GM21576 (cell line): ENCODE measurements at regions not wholly inside any gene's neighbourhood (a gene's known extent, or its start where the extent isn't known, plus 50 kb on each side); places are given as distances from the start of the nearest gene placed in this dataset.

Source experiments
- ATAC-seq: cut with Tn5 transposase; IDR thresholded peaks from one replicate; pipeline ENCODE4 v1.9.1; 2021; ENCODE audit warnings: mild to moderate bottlenecking, moderate library complexity; ENCODE audit not compliant: unreplicated experiment

DNA sequence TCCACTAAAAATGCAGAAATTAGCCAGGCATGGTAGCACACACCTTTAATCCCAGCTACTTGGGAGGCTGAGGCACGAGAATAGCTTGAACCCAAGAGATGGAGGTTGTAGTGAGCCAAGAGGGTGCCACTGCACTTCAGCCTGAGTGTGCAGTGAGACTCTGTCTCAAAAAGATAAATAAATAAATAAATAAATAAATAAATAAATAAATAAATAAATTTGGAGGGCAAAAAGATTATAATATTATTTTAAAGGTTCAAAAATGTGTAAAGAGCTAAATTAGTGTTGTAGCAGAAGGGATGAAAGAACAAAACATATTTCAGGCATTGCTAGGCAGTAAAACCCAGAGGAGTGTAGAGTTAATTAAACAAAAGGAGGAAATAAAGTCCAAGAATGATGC, 1136.4 kb upstream of the CDH2 start:
- no peak for ATAC-seq

DNA sequence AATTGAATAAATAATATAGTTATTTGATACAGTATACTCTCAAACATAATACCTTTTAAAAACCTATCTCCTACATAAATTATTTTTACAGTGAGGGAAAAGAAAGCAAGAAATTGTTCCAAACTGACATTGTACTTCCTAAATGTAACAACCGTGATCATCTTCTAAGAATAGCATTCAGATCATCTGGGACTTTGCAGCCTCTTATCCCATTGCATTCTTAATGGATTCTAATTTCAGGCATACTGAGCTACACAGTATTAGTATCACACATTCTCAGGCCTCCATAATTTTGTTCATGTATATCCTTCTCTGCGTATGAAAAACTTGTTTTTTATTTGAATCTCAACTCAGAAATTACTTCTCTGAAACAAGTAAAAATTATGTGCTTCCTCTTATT, 1134.7 kb upstream of the CDH2 start:
- no peak for ATAC-seq

DNA sequence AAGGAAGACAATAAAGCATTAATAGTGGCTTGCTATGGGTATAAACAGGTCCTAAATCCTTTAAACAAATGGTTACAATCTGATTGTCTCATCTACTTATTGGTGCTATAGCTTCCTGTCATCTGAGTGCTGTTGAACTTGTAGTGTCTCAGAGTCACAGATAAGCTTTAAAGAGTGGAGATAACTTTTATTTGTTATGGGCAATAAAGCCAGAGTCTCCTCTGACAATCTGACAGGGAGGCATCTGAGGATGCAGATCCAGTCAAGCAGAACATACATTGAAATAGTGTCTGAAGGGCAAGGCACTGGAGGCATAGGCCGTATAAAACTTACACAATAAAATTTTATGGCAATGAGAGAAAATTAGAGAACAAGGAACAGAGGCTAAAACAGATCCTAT, 1132.4 kb upstream of the CDH2 start:
- no peak for ATAC-seq

DNA sequence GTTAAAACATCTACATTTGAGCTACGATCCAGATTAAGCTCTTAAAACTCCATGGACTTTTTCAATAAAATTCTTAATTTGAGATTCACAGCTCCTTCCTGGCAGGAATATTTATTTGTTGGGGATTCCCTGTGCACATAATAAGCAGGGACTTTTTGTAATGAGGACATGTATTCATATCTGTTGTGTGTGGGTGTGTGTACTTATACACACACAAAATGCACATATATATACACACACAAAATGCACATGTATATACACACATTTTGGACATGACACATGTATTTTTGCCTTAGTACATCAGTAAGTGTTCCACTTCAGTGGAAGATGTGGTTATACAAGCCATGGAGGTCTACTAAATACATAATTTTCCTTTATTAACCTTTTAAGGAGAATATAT, 1131.1 kb upstream of the CDH2 start:
- ATAC-seq: no peak

DNA sequence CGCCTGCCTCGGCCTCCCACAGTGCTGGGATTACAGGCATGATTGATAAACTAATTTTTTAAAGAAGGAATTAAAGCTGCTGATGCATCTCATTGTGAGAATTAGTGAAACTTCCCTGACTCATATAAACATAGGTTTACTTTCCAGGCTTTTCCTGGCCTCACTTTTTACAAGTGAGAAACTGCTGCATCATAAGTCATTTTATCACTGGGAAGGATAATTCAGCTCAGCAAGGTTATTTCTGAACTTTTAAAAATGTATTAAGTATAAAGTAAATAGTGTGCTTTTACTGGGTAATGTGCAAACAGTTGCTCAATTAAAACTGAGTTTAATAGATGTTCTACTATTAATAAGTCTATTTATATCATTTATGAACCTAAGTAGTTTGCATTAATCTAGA, 1130.3 kb upstream of the CDH2 start:
- ATAC-seq: no peak

DNA sequence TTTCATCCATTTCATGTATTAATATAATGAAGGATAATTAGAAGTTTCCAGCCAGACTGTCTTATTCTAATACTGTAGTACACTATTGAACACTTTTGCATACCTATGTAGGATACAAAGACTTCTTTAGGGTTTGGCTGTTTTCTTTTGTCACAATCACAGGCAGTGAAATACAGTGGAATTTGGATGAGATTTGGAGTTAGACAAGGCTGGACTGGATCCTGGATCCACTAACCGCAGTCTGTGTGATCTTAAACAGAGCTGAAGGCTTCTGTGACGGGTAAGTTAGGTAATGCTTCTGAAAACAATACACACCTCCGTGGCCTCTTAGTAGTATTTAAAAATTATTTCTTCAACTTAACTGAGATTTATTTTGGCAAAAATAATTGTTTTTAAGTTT, 1128.6 kb upstream of the CDH2 start:
- ATAC-seq: no peak

DNA sequence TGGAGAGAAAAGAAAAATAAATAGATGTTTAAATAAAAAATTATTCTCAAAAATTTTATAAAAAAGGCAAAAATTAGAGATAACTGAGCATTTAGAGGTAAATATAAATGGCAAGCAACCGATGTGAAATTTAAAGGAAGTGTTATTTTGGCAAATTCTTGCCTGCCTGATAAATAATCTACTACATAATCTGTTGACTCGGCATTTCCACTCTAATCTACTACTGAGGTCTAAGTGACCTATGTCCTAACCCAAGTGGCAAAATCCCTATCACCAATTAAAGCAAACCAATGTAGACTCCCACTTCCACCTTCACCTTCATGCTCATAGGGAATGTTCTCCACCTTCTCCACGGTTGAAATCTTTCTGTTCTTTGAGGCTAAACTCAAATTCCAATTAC, 1124.1 kb upstream of the CDH2 start:
- no peak for ATAC-seq

DNA sequence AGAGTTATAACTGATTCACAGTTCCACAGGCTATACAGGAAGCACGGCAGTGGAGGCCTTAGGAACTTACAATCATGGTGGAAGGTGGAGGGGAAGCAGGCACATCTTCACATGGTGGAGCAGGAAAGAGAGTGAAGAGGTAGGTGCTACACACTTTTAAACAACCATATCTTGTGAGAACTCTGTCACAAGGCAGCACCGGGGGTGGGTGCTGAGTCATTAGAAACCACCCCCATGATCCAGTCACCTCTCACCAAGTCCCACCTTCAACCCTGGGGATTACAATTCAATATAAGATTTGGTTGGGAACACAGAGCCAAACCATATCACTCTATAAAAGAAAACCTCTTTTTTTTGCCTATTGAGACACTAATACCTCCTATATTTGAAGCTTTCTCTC, 1108.5 kb upstream of the CDH2 start:
- ATAC-seq: no peak

DNA sequence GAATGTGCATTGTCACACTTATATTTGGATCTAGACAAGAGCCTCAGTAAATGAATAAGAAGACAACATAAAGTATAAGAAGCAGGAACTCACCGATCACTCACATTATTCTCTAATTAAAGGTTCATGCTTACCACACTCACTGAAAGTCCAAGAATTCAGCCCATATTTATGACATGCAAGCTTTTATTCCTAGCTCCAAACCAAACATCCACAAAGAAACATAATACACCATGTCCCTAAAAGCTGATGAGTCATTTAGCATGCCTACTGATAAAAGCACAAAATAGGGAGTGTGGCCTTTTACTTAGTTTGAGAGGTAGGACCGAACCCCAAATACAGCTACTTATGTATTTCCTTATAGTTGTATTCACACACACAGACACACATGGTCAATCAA, 1094.6 kb upstream of the CDH2 start:
- no peak for ATAC-seq

DNA sequence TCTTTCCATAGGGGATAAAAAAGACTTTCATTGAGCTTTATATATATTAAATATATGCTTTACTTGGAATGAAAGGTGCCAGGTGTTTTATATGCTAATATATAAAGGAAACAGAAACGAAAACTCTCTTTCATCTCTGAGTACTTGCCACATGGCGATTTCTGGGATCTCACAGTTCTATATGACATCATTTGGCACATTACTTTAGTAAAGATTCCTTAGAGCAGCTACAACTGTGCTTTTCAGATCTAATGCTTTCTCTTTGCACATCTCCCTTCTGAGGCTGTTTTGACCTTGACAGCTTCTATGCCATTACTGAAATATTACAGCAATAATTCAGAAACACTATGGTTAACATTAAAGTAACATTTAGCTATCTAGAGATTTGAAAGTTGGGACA, 1082.9 kb upstream of the CDH2 start:
- ATAC-seq: no peak

DNA sequence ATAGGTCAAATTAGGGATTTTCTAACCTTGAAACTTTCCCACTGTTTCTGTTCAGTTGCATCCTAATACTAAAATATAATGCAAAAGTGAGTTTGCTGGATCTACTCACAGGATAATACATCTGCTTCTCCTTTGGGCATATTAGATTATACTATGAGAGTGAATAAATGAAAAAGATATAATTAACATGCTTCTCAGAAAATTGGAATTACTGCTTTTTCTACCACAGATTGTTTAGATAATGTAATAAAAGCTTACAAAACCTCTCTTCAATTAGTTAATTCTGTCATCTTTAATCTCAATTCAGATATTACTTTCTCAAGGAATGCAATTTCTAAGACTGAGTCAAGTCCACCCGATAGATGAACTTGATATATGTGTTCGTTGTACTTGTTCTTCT, 1077.2 kb upstream of the CDH2 start:
- ATAC-seq: no peak

DNA sequence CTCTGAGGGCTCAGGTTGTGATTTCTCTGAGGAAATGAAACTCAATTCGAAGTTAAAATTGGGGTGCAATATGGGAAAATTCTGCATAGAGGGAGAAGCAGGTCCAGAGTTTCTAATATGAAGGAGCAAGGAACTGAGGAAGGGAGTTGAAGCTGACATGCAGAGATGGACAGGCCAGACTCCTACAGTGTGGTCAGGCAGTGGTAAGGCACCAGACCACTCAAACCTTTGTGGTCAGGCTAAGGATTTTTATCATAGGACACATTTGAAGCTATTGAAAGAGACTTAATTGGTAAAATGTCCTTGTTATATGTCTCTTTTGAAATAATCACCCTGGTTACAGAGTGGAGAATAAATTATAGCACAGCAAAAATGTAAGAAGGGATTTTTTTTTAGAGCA, 1074.8 kb upstream of the CDH2 start:
- ATAC-seq: no peak

DNA sequence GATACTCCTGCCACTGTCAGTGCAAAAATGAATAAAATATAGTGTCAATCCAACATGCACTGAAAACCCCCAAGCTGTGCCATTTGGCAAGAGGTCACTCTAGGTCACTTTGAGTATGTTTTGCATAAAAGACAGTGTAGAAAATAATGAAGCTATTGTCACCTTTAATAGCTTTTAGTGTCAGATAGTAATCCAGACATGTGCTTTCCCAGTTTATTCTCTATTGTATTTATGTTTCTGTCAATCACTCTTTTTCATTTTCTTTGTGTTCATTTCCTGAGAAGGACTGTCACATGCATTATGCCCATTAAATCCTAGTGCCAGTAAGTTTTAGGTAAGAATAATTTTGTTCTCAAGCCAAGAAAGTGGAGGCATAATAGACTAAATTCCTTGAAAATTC, 1073.9 kb upstream of the CDH2 start:
- no peak for ATAC-seq

DNA sequence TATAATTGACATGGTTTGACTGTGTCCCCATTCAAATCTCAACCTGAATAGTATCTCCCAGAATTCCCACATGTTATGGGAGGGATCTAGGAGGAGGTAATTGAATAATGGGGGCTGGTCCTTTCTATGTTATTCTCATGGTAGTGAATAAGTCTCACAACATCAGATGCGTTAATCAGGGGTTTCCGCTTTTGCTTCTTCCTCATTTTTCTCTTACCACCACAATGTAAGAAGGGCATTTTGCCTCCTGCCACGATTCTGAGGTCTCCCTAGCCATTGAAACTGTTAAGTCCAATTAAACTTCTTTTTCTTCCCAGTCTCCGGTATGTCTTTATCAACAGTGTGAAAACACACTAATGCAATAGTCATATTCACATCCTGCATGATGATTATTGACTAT, 1073.3 kb upstream of the CDH2 start:
- no peak for ATAC-seq

DNA sequence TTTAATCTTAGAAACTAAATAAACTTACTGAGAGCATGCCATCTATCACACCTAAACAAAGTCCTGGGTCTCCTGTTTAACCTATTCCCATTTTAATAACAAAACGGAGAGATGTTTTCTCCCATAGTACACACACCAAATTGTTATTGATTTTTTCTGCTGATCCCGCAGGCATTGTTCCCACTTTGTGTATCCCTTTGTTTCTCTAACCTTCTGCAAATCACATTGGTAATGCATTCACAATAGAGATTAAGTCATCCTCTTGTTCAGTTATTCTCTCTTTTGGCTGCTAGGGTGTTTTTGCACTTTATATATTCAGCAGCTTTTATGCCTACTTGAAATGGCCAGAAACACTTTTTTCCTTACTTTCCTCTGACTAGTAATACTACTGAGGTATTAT, 1071.9 kb upstream of the CDH2 start:
- no peak for ATAC-seq

DNA sequence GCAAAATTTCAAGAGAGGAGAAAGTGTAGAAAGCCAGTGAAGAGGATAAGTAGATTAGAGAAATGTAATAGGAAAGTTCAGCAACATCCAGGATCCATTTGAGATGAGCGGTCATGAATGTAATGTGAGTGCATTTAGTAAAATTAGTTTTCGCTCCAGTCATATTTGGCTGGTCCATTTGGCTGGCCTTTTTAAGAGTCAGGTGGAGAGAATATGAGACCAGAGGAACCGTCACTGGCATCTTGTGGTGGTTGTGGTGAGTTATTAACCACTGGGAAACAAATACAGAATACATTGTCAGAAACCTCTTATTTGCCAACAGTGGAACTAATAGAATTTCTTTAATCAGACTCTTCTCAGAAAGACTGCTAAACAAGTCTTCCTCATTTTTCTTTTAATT, 1064.3 kb upstream of the CDH2 start:
- ATAC-seq: no peak

DNA sequence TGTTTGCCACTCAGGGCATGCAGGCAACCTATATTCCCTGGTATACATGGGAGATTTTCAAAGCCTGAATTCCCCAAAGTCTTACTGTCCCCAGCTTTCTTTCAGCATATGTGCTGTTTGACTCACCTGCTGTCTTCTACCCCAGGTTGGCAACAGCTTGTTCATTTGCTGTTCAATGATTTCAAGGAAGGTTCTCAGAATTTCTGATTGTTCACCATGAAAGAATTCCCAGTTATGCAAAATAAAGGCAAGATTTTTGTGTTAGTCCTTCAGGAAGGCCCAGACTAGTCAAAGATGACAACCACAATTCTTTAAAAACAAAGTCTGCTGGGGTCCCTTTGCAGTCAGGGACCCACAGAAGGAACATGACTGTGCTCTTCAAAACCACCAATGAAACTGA, 1057.8 kb upstream of the CDH2 start:
- no peak for ATAC-seq

DNA sequence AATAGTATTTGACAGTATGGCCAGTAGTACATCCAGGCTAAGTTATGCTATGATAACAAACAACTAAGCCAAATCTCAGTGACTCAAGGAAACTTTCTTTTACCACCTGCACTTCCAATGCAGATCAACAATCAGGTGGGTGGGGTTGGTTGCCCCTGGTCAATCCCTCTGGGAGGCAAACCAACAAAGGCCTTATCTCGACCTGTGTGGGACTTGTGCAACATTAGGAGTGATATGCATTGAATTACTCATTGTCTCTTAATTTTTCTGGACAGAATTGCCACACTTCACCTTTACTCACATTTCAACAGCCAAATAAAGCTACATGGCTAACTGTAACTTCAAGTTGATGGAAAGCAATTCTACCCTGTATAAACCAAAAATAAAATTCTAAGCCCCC, 1049.3 kb upstream of the CDH2 start:
- no peak for ATAC-seq

DNA sequence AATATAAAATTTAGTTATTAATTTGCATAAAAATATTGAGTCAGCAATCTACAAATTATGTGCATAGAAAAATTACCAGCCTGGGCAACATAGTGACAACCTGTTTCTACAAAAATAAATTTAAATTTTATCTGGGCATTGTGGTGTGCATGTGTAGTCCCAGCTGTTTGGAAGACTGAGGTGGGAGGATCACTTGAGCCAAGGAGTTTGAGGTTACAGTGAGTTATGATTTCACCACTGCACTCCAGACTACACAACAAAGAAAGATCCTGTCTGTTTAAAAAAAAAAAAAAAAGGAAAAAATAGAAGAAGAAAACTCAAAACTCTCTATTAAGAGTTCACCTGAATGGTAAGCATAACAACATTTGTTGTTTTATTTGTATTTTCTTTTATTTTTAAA, 1048.4 kb upstream of the CDH2 start:
- ATAC-seq: no peak

DNA sequence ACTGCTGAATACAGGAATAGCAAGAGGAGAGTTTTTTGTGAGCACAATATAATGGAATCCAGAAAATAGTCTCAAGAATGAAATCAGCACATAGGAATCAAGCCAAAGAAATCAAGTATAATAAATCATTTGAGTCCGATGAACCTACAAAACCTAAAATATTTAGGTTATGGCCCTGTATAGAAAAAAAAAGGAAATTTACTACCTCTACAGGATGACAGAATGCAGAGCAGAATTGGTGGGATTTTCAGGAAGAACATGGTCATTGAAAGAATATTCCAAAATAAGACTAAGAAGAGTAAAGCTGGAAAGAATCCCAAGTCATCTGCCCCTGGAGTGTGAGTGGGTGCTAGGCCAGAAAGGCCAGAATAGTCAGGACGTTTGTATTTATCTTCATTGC, 1041.2 kb upstream of the CDH2 start:
- ATAC-seq: no peak

DNA sequence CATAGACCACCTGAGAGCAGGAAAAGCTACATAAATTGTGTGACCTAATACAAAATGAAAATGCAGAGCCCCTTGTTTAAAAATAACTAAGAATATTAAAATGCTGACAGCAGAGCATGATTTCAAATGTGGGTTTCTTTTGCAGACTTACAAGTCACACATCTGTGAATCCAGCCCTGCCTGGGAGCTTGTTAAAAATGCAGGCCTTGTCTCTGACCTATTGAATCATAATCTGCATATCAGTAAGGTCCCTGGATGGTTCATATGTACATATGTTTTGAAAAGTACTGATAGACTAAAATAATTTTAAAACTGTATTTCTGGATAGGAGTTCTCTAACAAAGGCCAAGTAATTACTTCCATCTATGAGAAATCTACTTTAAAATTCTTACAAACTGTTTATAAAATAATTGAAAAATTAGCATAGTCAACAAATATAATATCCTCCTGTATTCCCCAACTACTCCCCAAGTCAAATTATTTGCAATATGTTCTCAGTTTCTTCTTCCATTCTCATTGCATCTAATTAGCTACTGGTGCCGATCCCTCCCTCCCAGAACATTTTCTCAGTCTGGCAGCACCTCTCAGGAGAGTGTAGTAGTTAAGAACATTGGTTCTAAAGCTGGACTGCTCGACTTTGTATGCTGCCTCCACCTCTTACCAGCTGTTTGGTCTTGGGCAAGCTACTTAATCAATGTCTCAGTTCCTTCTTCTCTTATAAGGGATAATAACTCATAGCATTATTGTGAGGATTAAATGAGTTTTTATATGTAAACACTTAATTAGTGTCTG, 1040.4 kb upstream of the CDH2 start:
- no peak for ATAC-seq

DNA sequence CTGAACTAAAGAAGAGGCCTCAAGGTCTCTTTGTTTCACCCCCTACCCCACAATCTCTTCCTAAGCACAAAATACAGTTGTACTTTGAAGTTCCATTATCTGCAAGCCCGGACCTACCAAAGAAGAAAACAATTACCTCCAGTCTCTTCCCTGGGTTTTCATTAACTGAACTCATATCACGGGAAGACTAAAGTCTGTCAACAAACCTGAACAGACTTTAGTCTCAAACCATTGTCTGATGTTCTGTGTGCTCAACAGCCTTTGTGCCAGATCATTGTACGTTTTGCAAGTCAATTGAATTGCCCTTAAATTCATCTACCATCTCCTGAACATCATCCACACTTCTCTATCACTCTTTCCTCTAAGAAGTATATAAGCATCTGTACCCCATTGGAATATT, 1021.9 kb upstream of the CDH2 start:
- ATAC-seq: no peak

DNA sequence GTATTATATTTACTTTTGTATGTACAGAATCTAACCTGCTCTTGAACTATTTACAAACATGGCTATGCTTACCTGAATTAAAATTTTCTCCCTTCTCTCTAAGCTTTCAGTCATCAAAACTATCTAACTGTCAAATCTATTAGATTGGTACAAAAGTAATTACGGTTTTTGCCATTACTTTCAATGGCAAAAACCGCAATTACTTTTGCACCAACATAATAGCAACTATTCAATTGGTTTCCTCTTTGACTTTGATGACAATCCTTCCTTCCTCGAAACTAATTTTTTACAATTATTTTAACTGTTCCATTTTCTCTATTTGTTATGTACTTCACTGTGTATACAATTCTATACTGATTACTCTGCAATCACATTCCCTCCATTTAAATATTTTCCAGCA, 1019.4 kb upstream of the CDH2 start:
- no peak for ATAC-seq
